ENCODE measurements at regions not wholly inside any gene's neighbourhood (a gene's known extent, or its start where the extent isn't known, plus 50 kb on each side); places are given as distances from the start of the nearest gene placed in this dataset.

DNA sequence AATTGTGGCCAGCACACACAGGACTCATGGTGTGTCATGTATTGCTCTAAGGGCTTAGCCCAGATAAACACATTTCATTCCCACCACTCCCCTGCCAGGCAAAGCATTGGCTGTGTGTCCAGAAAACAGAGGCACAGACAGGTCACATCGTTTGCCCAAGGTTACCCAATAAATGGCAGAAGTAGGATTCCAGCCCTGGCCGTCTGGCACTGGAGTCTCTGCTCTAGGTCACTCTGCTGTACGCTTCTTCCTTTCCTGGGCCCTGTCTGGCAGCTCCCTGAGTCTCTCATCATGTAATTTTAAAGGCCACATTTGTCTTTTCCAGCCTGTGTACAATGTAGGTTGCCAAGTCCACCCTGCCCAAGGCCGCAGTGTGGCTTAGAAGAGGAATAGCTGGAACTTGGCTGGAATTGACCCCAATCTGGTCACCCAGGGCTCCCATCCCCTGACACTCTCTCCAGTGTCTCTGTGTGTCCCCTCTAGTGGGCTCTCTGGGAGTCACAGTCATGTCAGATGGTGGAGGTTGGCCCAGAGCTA is 264.5 kb upstream of the TSHZ3 start:
- TF ChIP-seq, protein P1, sequence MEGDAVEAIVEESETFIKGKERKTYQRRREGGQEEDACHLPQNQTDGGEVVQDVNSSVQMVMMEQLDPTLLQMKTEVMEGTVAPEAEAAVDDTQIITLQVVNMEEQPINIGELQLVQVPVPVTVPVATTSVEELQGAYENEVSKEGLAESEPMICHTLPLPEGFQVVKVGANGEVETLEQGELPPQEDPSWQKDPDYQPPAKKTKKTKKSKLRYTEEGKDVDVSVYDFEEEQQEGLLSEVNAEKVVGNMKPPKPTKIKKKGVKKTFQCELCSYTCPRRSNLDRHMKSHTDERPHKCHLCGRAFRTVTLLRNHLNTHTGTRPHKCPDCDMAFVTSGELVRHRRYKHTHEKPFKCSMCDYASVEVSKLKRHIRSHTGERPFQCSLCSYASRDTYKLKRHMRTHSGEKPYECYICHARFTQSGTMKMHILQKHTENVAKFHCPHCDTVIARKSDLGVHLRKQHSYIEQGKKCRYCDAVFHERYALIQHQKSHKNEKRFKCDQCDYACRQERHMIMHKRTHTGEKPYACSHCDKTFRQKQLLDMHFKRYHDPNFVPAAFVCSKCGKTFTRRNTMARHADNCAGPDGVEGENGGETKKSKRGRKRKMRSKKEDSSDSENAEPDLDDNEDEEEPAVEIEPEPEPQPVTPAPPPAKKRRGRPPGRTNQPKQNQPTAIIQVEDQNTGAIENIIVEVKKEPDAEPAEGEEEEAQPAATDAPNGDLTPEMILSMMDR (IDR thresholded peaks at IDR 0.05) = no peak
- no peak for TF ChIP-seq POLR2AphosphoS5 (IDR thresholded peaks at IDR 0.05)
- TF ChIP-seq POLR2A (IDR thresholded peaks at IDR 0.05) = no peak
